ENCODE measurements at regions not wholly inside any gene's neighbourhood (a gene's known extent, or its start where the extent isn't known, plus 50 kb on each side); places are given as distances from the start of the nearest gene placed in this dataset.

DNA sequence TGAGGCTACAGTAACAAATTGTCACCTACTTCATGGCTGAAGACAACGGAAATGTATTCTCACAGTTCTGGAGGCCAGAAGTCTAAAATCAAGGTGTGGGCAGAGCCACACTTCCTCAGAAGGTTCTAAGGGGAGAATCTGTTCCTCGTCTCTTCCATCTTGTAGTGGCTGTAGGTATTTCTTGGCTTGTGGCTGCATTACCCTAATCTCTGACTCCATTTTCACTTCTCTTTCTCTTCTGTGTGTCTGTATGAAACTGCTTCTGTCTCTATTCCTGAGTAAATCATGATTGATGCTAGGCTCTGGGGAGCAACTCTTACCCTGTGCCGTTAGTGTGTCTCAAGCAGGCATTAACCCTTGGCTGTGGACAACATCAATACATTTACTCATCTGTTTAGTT lies 164.7 kb downstream of the SQOR start:
- no peak for DNase-seq (ENCODE audit: low spot score)
- Histone ChIP-seq H3K4me1 (ENCODE audit: control insufficient read depth in 4 of 4, insufficient read depth in 4 of 4, low read length in 3 of 4) (peaks cover 0 to 33% (median 28%) of the 10 kb centered on the region in 4 donors), H3K4me3 (ENCODE audit: low read depth in 1 of 3, low read length in 3 of 3) (no peak overlapping the region), H3K36me3 (ENCODE audit: control insufficient read depth in 4 of 4, insufficient read depth in 3 of 4, low read depth in 1 of 4, low read length in 3 of 4) (no peaks in the 10 kb centered on the region), H3K9me3 (ENCODE audit: control insufficient read depth in 4 of 4, low read length in 3 of 4) (no peaks in the 10 kb centered on the region), H3K27ac (ENCODE audit: low read depth in 1 of 2, low read length in 2 of 2) (no peak overlapping the region), H3K9ac (ENCODE audit: low read depth in 1 of 2, low read length in 2 of 2) (no peak overlapping the region), H3K27me3 (ENCODE audit: control insufficient read depth in 4 of 4, insufficient read depth in 4 of 4, low read length in 3 of 4) (no peaks in the 10 kb centered on the region)
- TF ChIP-seq HNF4G (IDR thresholded peaks at IDR 0.05) (no peak), SP1 (IDR thresholded peaks at IDR 0.05) (no peak), RXRA (IDR thresholded peaks at IDR 0.05) (no peak), JUND (IDR thresholded peaks at IDR 0.05) (no peak), RAD21 (IDR thresholded peaks at IDR 0.05) (no peak), HNF4A (conservative IDR thresholded peaks at IDR 0.05) (no peak), EGR1 (IDR thresholded peaks at IDR 0.05; ENCODE audit: low read depth in 2 of 2) (no peak), FOXA1 (IDR thresholded peaks at IDR 0.05) (no peak), FOXA2 (IDR thresholded peaks at IDR 0.05) (no peak), YY1 (IDR thresholded peaks at IDR 0.05) (no peak), NR2F2 (IDR thresholded peaks at IDR 0.05) (no peak), TAF1 (conservative IDR thresholded peaks at IDR 0.05) (no peak), GABPA (IDR thresholded peaks at IDR 0.05 in 1 of 2, conservative IDR thresholded peaks at IDR 0.05 in 1 of 2) (no peak)
- TF ChIP-seq, protein P1, sequence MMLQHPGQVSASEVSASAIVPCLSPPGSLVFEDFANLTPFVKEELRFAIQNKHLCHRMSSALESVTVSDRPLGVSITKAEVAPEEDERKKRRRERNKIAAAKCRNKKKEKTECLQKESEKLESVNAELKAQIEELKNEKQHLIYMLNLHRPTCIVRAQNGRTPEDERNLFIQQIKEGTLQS (IDR thresholded peaks at IDR 0.05) = no peak
- TF ChIP-seq, protein P2, sequence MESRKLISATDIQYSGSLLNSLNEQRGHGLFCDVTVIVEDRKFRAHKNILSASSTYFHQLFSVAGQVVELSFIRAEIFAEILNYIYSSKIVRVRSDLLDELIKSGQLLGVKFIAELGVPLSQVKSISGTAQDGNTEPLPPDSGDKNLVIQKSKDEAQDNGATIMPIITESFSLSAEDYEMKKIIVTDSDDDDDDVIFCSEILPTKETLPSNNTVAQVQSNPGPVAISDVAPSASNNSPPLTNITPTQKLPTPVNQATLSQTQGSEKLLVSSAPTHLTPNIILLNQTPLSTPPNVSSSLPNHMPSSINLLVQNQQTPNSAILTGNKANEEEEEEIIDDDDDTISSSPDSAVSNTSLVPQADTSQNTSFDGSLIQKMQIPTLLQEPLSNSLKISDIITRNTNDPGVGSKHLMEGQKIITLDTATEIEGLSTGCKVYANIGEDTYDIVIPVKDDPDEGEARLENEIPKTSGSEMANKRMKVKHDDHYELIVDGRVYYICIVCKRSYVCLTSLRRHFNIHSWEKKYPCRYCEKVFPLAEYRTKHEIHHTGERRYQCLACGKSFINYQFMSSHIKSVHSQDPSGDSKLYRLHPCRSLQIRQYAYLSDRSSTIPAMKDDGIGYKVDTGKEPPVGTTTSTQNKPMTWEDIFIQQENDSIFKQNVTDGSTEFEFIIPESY (IDR thresholded peaks at IDR 0.05) = no peak
- TF ChIP-seq, protein P3, sequence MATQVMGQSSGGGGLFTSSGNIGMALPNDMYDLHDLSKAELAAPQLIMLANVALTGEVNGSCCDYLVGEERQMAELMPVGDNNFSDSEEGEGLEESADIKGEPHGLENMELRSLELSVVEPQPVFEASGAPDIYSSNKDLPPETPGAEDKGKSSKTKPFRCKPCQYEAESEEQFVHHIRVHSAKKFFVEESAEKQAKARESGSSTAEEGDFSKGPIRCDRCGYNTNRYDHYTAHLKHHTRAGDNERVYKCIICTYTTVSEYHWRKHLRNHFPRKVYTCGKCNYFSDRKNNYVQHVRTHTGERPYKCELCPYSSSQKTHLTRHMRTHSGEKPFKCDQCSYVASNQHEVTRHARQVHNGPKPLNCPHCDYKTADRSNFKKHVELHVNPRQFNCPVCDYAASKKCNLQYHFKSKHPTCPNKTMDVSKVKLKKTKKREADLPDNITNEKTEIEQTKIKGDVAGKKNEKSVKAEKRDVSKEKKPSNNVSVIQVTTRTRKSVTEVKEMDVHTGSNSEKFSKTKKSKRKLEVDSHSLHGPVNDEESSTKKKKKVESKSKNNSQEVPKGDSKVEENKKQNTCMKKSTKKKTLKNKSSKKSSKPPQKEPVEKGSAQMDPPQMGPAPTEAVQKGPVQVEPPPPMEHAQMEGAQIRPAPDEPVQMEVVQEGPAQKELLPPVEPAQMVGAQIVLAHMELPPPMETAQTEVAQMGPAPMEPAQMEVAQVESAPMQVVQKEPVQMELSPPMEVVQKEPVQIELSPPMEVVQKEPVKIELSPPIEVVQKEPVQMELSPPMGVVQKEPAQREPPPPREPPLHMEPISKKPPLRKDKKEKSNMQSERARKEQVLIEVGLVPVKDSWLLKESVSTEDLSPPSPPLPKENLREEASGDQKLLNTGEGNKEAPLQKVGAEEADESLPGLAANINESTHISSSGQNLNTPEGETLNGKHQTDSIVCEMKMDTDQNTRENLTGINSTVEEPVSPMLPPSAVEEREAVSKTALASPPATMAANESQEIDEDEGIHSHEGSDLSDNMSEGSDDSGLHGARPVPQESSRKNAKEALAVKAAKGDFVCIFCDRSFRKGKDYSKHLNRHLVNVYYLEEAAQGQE (IDR thresholded peaks at IDR 0.05) = no peak
- TF ChIP-seq, protein P4, sequence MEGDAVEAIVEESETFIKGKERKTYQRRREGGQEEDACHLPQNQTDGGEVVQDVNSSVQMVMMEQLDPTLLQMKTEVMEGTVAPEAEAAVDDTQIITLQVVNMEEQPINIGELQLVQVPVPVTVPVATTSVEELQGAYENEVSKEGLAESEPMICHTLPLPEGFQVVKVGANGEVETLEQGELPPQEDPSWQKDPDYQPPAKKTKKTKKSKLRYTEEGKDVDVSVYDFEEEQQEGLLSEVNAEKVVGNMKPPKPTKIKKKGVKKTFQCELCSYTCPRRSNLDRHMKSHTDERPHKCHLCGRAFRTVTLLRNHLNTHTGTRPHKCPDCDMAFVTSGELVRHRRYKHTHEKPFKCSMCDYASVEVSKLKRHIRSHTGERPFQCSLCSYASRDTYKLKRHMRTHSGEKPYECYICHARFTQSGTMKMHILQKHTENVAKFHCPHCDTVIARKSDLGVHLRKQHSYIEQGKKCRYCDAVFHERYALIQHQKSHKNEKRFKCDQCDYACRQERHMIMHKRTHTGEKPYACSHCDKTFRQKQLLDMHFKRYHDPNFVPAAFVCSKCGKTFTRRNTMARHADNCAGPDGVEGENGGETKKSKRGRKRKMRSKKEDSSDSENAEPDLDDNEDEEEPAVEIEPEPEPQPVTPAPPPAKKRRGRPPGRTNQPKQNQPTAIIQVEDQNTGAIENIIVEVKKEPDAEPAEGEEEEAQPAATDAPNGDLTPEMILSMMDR (IDR thresholded peaks at IDR 0.05; ENCODE audit: low read depth, low read length, missing input control) = no peak
- TF ChIP-seq, protein P5, sequence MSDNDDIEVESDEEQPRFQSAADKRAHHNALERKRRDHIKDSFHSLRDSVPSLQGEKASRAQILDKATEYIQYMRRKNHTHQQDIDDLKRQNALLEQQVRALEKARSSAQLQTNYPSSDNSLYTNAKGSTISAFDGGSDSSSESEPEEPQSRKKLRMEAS (IDR thresholded peaks at IDR 0.05) = no peak
- 86% methylated on average over 3 of the region's 3 CpGs for WGBS
